ENCODE measurements at regions not wholly inside any gene's neighbourhood (a gene's known extent, or its start where the extent isn't known, plus 50 kb on each side); places are given as distances from the start of the nearest gene placed in this dataset.

GRCh38 chr14:50018201-50018932, 98.0 kb downstream of the VCPKMT start:
- no peak for DNase-seq (ENCODE audit: low spot score)

GRCh38 chr14:50018933-50019210, 97.5 kb downstream of the VCPKMT start:
- no peak for TF ChIP-seq CTCF (IDR thresholded peaks at IDR 0.05)
- ATAC-seq (ENCODE audit: insufficient number of reproducible peaks, low FRiP score, low read depth) = no peak
- Histone ChIP-seq H3K9me3 (peaks cover 6% of the 10 kb centered on the region), H3K4me3 (no peak overlapping the region), H3K4me1 (ENCODE audit: control insufficient read depth in 1 of 2, low read depth in 2 of 2) (peaks cover 28 to 70% of the 10 kb centered on the region in 2 donors), H3K36me3 (no peaks in the 10 kb centered on the region), H3K27ac (peak overlapping the region; percentile 81 to 91), H3K27me3 (replicated peaks; ENCODE audit: insufficient read depth) (no peaks in the 10 kb centered on the region)
- no peak for DNase-seq (ENCODE audit: low spot score)

More at GRCh38 chr14:50018201-50018932, 98.0 kb downstream of the VCPKMT start:
- Histone ChIP-seq H3K4me1 (ENCODE audit: control insufficient read depth in 1 of 2, low read depth in 2 of 2) (peaks cover 25 to 65% of the 10 kb centered on the region in 2 donors), H3K27ac (peak overlapping the region; percentile 81 to 91), H3K27me3 (replicated peaks; ENCODE audit: insufficient read depth) (no peaks in the 10 kb centered on the region), H3K4me3 (no peak overlapping the region), H3K9me3 (peaks cover 6% of the 10 kb centered on the region), H3K36me3 (no peaks in the 10 kb centered on the region)
- peak; percentile 7 for ATAC-seq (ENCODE audit: insufficient number of reproducible peaks, low FRiP score, low read depth)
- no peak for TF ChIP-seq CTCF (IDR thresholded peaks at IDR 0.05)

GRCh38 chr14:50020184-50020583, 96.2 kb downstream of the VCPKMT start:
- ATAC-seq (ENCODE audit: insufficient number of reproducible peaks, low FRiP score, low read depth) (no peak), DNase-seq (ENCODE audit: low spot score) (no peak)
- Histone ChIP-seq H3K4me1 (ENCODE audit: control insufficient read depth in 1 of 2, low read depth in 2 of 2) (peaks cover 37 to 83% of the 10 kb centered on the region in 2 donors), H3K27ac (peak overlapping the region; percentile 81 to 91), H3K9me3 (peaks cover 6% of the 10 kb centered on the region), H3K36me3 (no peaks in the 10 kb centered on the region), H3K4me3 (no peak overlapping the region), H3K27me3 (replicated peaks; ENCODE audit: insufficient read depth) (no peaks in the 10 kb centered on the region)
- no peak for TF ChIP-seq CTCF (IDR thresholded peaks at IDR 0.05)

- peaks cover 6% of the 10 kb centered on the region for H3K9me3 ChIP-seq
- no peaks in the 10 kb centered on the region for H3K36me3 ChIP-seq
- no peaks in the 10 kb centered on the region for H3K27me3 ChIP-seq (replicated peaks; ENCODE audit: insufficient read depth)
- H3K4me1 ChIP-seq (ENCODE audit: control insufficient read depth in 1 of 2, low read depth in 2 of 2) = peaks cover 39 to 87% of the 10 kb centered on the region in 2 donors
- H3K27ac ChIP-seq = peak overlapping the region; percentile 81 to 91
- DNase-seq (ENCODE audit: low spot score) = peak; percentile 54
- no peak overlapping the region for H3K4me3 ChIP-seq
- peak; percentile 41 for ATAC-seq (ENCODE audit: insufficient number of reproducible peaks, low FRiP score, low read depth)
- TF ChIP-seq CTCF (IDR thresholded peaks at IDR 0.05) = no peak
Observed at GRCh38 chr14:50020799-50021198, 95.6 kb downstream of the VCPKMT start.

GRCh38 chr14:50021261-50022031, 94.9 kb downstream of the VCPKMT start:
- peaks cover 39 to 87% of the 10 kb centered on the region in 2 donors for H3K4me1 ChIP-seq (ENCODE audit: control insufficient read depth in 1 of 2, low read depth in 2 of 2)
- H3K4me3 ChIP-seq = no peak overlapping the region
- H3K9me3 ChIP-seq = peaks cover 6% of the 10 kb centered on the region
- TF ChIP-seq CTCF (IDR thresholded peaks at IDR 0.05) = no peak
- no peaks in the 10 kb centered on the region for H3K27me3 ChIP-seq (replicated peaks; ENCODE audit: insufficient read depth)
- DNase-seq (ENCODE audit: low spot score) (no peak), ATAC-seq (ENCODE audit: insufficient number of reproducible peaks, low FRiP score, low read depth) (no peak)
- peak overlapping the region; percentile 67 to 81 for H3K27ac ChIP-seq
- H3K36me3 ChIP-seq = no peaks in the 10 kb centered on the region
